GM19239 (cell line): ENCODE measurements at regions not wholly inside any gene's neighbourhood (a gene's known extent, or its start where the extent isn't known, plus 50 kb on each side); places are given as distances from the start of the nearest gene placed in this dataset.

Experiments
- DNase-seq: peaks from one replicate; pipeline ENCODE4 v3.0.0; 2011; ENCODE audit warnings: low spot score; ENCODE audit not compliant: insufficient read length
- FAIRE-seq: peaks from 2 replicates; lab custom pipeline; 2011; peaks lifted over from hg19 to GRCh38; lab: Jason Lieb, UNC

DNA sequence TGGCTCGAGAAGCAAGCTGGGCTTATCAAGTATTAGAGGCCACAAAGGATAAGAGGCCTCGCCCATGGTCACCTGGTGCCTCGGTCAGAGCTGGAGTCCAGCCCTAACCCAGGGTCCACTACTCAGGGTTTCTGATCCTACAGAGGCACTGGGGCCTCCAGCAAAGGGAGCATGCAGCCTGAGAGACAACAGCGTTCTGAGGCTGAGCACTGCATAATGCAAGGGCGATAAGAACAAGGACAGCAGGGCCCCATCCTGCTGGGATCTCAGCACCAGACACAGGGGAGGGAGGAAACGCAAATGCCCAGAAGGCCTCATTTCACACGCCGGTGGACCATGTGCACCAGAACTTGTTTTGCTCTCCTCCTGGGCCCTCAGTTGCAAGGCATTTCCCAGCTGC, 63.0 kb downstream of the C5orf15 start:
- FAIRE-seq, result no peak

DNA sequence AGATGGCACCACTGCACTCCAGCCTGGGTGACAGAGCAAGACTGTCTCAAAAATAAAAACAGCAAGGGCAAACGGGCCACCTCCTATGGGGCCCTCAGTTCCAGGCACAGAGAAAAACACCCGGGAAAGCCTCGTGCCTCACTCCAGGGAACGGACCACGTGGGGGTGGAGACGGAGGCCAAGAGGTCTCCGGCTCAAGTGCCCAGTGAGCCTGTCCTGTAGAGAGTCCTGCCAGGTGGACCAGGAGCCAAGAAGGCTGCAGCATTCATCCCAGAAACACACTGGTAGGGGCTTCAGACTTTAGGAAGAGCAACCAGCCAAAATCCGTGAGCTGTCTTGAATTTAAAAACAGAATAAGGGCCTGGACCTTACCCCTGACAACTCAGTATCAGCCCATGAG, 63.8 kb downstream of the C5orf15 start:
- FAIRE-seq, result no peak
- no peak for DNase-seq

More for the DNA sequence above, 63.0 kb downstream of the C5orf15 start:
- no peak for DNase-seq

DNA sequence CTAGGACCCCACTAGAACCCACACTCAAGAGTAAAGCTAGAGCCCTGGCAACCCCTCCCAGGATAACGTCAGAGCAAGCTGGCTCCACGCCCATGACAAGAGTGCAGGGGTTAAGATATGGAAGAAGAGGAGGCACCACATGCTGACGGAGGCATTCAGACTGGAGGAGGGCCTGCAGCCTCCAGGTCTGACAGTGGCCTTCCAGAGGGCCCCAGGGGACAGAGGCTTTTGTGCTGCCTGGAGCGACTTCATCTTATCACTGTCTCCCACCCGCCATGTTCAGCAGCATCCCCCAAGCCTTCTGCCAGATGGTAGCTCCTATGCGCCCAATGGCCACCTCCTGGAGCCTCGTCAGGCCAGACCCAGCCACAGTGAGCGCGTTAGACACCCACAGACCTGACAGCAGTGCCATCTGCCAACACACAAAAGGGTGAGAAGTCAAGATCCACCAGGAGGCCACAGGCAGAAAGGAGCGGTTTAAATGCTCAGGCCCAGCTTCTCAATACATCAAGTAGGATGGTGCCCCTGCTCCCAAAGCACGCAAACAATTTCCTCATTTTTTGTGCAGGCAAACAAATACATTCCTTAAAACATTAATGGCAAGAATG, 65.8 kb downstream of the C5orf15 start:
- no peak for DNase-seq
- no peak for FAIRE-seq

DNA sequence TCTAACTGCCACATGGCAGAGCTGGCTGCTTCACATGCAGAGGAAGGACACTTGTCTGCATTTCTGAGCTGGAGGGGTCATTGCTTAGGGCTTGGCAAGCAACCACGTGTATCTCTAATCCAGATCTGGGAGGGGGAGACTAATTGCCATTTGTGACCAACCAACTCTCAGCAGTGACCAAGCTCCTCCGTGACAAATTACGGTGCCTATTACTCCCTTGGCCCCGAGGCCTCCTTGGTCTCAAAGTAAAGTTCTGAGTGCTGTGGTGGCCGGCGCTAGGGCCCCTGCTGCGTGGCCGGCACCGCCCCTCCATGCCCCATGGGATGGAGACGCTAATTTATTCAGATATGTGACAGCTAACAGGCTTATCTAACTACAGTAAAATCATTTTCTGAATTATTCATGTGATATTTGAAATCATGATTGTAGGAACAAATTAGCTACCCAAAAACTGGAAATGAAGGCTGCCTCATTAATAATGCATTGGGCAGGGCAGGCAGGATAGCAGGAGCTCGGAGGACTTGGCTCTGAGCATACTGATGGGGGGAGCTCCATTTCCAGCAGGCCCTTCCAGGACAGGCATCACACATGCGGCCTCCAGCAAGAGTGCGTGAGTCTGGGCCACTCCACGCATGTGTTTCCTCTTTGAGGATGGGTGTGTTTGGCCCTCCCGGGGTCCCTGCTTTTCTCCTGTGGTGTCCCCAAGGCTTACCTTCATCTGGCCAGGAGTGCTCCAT, 67.7 kb downstream of the C5orf15 start:
- no peak for FAIRE-seq

DNA sequence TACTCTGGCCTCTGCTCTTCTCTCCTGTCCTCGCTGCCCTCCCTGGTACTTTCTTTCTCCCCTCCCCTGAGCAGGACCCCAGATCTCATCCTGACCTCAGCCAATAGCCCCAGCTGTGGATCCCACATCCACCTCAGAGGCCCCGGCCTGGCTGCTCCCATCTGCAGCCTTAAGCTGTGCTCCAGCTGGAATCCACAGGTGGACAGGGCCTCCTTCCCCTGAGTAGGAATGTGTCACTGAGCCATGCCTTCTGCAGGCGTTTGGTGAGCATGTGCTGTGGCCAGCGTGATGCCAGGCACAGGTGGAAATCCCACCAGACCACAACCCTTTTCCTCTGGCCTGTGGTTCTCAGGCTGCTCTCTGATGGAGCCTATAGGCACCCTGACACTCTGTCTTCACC, 68.9 kb downstream of the C5orf15 start:
- FAIRE-seq (no peak), DNase-seq (no peak)

More for the DNA sequence above, 67.7 kb downstream of the C5orf15 start:
- DNase-seq, result no peak

DNA sequence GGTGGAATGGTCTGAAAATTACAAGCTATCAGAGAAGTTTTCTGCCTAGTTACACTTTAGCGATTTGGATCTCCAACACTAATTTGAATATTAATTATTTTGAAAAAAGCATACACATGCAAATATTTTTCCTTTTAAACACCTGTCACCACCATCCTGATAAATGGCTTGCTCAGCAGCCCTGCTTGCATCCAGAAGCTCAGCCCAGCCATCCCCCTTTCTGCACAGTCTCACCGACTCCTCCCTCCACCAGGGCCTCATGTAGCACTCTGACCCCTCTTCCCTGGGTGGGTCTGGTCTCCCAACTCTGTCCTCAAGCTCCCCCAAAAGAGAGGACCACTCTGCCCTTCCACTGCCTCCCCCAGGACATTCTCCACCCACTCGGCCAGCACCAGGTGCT, 70.0 kb downstream of the C5orf15 start:
- no peak for FAIRE-seq
- DNase-seq, result no peak

DNA sequence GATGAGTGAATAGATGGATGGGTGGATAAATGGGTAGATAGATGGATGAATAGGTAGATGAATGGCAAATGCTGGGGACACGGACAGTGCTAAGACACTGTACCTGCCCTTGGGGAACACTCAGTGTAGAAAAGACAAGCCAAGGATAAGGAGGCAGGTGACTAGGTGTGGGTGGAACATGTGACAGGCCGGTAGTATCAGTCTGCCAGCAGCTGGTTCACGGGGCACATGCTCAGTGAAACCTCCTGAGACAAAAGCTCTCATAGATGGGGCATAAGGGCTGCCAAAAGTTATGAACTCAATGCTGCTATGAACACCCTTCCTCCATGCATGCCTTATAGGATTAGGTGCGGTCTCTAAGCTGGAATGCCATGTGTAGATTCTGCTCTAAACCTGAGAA, 71.0 kb downstream of the C5orf15 start:
- no peak for DNase-seq
- no peak for FAIRE-seq

DNA sequence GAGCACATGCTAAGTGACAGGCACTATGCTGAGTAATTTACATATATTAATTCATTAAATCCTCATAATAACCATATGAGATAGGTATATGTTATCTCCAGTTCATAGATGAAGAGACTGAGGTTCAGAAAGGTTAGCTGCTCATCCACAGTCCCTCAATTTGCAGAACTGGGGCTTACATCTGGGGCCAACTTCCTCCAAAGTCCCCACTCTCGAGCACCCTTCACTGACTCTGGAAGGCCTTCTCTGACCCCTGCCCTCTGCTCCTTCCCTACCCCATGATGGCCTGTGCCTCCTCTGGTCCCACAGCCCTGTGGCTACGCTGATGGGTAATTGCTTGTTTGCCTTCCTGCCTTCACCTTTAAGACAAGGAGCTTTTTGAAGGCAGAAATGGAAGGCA, 71.6 kb downstream of the C5orf15 start:
- FAIRE-seq, result no peak
- no peak for DNase-seq

DNA sequence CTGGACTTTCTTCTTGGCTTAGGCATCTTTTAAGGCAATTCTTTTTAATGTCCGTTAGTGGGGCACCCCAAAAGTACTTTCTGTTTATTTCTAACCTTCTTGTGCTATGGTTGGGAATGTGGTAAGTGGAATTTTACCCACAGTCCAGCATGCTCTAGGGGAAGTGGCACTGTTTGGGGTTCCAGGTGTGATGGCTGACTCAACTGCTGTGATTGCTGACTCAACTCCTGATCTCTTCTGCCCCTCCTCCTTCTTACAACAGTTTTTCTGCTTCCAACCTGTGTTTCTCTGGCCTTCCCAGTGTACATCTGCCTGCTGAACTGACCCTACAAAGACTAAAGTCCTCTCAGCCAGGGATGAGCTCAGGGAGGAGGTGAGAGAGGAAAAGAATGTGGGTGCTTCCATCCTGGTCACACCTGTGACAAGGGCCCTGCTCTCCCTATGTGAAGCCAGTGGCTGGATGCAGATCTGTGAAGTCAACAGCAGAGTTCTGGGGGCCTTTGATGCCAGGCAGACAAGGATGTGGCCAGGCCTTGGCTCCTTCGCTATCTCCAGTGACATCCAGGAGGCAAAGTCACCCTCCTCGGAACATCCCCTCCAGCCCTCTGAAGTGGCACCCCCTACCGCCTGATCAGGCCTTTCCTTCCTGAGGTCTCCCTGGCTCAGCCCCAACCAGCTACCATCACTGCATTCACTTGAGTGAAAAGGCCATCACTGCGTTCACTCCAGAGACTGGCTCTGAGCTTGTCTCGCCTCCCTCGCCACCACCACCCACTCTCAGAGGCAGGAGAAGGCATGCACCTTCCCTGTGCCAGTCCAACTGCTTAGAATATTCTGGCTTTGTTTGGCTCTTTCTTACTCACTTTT, 72.2 kb downstream of the C5orf15 start:
- DNase-seq (no peak), FAIRE-seq (no peak)

DNA sequence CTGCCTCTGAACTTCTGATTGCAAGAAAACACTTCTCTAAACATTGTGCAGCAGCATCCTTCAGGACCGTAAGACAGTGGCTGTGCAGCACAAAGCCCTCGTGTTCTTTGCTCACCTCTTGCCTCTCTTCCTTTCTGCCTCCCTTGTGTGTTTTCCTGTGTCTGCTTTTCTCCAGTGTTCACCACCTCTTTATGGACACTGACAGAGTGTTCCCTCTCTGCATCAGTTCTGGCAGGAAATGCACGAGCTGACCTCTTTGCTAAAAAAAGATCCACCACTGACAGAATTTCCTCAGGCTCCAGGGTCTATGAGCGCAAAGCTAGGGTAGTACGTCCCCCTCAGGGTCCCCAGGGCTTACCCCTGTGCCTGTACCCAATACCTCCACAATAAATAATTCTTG, 74.3 kb downstream of the C5orf15 start:
- DNase-seq, result no peak
- no peak for FAIRE-seq

DNA sequence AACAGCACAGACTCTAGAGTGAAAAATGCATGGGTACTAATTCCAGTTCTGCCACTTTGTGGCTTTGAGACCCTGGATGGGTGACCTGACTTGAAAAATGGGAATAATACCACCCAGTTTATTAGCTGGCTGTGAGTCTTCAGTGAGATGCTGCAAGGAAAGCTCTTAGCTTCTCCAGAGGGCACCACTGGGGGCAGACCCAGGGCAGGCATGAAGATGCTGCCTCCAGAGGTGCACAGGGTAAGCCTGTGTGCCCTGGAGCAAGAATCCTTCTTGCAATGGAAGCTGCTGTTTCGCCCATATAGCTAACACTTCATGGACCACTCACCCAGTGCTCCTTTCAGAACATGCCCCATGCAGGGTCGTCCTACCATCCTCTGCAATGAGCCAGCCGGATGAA, 75.7 kb downstream of the C5orf15 start:
- no peak for FAIRE-seq
- no peak for DNase-seq

DNA sequence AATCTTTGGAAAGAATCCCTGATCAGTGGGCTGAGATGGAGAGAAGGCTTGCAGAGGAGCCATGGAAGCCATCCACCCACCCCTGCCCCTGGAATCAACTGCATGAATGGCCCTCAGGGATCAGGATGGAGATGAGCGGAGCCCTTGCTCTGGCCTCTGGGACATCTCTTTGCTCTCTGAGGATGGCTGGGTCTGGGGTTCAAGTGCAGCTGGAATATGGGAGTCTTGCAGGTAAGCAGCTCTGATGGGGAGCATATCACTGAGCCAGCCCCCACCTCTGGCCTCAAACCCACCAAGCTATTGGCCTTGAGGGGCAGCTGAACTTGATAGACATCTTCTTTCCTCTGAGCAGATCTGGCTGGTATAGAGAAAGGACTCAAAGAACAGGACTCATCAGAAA, 76.1 kb downstream of the C5orf15 start:
- FAIRE-seq (no peak), DNase-seq (no peak)

DNA sequence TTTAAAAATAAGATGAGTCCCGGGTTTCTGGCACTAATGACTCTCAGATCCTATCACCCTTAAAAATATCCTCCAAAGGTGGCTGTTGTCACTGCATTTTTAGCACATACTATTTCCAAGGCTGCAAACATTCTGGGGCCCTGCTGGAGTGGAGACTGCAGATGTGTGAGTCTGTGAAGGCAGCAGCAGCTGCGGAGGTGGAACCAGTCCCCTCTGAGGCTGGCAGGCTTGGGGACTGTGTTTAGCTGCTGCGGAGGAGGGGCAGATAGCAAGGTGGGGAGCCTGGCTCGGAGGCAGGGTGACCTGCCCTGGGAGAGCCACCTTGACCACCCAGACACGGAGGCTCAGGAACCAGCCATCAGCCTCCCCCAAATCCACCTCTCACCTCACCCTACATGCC, 77.0 kb downstream of the C5orf15 start:
- no peak for DNase-seq
- FAIRE-seq, result no peak

DNA sequence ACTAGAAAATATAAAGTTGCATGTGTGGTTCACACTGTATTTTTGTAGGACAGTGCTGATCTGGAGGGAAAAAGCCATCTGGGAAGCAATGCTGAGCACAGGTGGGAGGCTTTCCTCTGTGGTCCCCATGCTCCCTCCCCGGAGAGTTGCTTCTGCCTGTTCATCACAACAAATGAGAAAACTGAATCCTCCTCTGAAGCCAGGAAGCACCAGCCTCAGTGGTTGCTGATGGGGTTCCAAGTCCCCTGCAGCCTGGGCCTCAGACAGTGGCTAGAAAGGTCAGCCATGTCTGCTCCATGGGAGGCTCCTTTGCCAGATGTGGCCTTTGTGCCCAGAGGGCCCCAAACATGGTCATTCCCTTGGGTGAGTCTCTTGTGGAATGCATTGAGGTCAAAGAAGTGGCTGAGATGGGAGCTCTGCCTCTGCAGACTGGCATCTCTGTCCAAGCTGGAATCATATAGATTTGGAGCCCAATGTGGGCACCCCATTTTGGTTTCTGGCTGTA, 77.6 kb downstream of the C5orf15 start:
- no peak for DNase-seq

DNA sequence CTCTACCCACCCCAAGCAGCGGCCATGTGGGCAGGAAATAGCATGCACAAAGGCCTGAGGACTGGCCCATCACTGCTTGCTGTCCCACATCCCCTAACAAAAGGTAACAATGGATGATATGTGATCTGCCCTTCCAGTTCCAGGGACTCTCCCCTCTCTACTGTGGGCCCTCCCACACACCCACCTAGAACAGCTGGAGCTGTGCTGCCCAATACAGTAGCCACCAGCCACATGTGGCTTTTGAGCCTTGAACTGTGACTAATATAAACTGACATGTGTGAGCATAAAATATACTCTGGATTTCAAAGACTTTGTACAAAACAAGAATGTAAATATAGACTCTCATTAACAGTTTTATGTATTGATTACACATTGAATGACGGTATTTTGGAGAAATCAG, 78.1 kb downstream of the C5orf15 start:
- no peak for DNase-seq
- FAIRE-seq, result no peak

More for the DNA sequence above, 77.6 kb downstream of the C5orf15 start:
- no peak for FAIRE-seq

DNA sequence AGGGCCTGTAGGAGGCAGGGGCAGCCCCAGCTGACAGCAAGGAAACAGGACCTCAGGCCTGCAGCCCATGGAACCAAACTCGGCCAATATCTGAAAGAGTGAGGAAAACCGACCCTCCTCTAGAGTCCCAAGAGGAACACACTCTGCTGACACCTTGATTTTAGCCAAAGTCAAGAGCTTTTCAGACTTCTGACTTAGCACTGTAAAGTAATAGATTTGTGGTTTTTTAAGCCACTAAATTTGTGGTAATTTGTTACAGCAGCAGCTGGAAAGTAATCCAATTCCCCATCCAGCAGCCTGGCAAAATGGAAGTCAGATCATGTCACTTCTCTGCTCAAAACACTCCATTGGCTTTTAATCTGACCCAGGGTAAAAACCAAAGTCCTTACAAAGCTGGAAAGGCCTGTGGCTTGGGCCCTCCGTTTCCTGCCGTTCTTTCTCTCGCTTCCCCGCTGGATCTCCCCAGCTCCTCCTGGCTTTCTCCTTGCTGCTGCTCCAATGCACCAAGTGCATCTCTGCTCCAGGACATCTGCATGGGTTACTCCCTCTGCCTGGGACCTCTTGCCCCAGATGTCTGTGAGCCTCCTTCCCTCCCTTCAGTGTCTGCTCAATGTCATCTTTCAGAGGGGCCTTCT, 79.0 kb downstream of the C5orf15 start:
- FAIRE-seq (no peak), DNase-seq (no peak)

DNA sequence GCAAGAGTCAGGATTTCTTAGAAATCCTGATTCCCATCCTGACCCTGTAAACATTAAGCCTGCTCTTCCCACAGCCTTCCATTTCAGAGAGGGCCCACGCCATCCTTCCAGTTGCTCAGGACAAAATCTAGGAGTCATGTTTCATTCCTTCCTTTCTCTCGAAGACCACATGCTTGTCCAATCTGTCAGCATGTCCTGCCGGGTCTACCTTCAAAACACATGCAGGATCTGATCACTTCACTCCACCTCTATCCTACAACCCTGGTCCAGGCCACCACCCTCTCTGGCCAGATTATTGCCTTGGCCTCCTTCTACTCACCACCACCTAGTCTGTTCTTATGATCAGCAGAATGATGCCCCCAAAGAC, 79.8 kb downstream of the C5orf15 start:
- DNase-seq, result no peak
- FAIRE-seq, result no peak

DNA sequence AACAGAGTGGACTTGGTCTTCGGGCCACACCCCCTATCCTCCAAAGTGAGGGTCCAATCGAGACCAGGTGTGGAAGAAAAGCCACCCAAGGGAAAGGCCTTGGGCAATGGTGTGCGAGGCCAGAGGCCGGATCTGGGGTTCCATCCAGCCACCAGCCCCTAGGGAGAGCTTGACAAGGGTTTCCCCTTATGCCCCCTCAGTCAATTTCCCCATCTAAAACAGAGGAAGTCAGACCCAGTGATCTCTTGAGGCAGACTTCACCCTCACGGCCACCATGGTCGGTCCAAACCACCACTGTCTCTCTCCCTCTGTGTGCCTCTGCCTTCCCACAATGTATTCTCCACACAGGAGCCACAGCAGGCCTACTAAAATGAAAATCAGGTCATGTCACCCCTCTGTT, 82.9 kb downstream of the C5orf15 start:
- no peak for DNase-seq
- no peak for FAIRE-seq

DNA sequence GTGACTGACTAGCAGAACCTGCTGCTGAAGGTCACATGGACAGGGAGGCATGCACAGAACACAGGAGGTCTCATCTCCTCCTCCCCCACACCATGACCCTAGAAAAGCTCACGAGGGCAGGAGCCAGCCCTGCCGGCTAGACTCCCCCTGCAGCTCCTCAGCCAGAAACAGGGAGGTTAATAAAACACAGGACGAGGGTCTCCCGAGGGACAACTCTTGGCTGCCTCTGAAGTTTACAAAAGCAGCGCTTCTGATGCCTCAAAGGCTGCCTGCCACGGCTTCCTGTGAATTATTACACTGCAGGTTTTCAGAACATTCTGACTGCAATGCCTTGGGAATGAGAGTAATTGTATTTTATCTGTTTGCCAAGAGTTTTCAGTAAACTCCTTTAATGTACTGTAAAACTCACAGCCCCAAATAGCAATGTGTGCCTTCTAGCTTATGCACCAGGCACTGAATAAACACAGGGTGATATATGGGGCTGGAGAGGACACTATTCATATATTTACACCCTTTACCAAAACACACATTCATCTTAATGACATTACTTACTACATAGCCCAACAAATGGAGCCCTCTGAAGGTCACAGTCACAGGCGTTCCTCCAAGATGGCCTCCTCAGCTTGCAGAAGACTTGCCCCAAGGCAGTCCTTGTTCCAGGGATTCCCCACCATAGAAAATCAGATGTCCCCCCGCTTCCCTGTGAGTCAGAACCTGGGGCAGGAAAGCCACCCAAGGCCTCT, 83.7 kb downstream of the C5orf15 start:
- no peak for FAIRE-seq

DNA sequence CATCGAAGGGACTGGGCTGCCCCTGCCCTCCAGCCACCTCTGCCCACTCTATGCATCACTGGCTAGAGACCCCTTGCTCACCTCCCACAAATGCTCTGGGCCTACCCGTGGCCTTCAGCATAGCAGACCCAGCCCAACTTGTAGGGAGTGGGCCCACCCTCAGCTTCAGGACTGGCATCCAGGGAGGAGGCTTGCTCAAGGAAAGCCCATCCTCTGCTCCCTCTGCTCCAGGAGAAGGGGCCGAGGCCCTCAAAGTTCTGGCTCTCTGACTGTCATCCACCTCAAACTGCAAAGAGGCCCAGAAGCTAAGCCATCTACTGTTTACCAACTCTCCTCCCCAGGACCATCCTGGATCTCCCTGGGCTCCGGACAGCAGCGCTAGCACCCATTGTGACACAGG, 84.5 kb downstream of the C5orf15 start:
- FAIRE-seq, result no peak
- DNase-seq, result no peak

More for the DNA sequence above, 83.7 kb downstream of the C5orf15 start:
- no peak for DNase-seq
